ENCODE measurements at regions not wholly inside any gene's neighbourhood (a gene's known extent, or its start where the extent isn't known, plus 50 kb on each side); places are given as distances from the start of the nearest gene placed in this dataset.
"Not testable (repeated sequence)": the region's sequence is repeated elsewhere in the genome, so short reads cannot be mapped to it uniquely, and the experiment has no call there.

- not testable (repeated sequence) for TF ChIP-seq IRF4 (IDR thresholded peaks at IDR 0.05; ENCODE audit: low read depth, low read length); CTCF (IDR thresholded peaks at IDR 0.05 in 2 of 3, conservative IDR thresholded peaks at IDR 0.05 in 1 of 3; ENCODE audit: control insufficient read depth in 2 of 3, extremely low read depth in 1 of 3, insufficient read depth in 1 of 3, low read depth in 3 of 3, low read length in 3 of 3); HSF1 (IDR thresholded peaks at IDR 0.05; ENCODE audit: low read depth, low read length); POLR2A (IDR thresholded peaks at IDR 0.05; ENCODE audit: low read depth, low read length)
Measured at GRCh38 chr1:91204150-91204549, 182.3 kb upstream of the ZNF644 start.
